ENCODE measurements at regions not wholly inside any gene's neighbourhood (a gene's known extent, or its start where the extent isn't known, plus 50 kb on each side); places are given as distances from the start of the nearest gene placed in this dataset.

DNA sequence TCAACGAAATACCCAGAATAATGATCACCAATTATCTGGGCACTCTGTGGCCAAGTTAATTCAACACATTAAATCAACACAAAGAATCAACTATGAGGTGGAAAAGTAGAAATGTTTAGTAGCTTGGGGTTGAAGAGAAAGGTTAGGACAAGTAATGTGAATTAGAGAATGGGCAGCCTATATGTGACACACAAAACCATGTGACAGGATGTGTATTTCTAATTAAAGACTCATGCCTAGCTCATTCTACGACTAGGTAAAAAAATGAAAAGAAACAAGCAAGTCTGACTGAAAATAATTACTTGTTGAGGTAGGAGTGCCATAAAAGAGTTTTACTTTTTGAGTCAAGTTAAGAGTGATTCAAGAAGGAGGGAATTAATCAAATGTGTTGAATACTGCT lies 2646.0 kb upstream of the PCDH20 start:
- Histone ChIP-seq H3K4me1 (replicated peaks) (no peaks in the 10 kb centered on the region), H3K27me3 (replicated peaks; ENCODE audit: insufficient read depth) (no peaks in the 10 kb centered on the region), H3K4me3 (no peak overlapping the region), H3K27ac (no peak overlapping the region), H3K36me3 (no peaks in the 10 kb centered on the region), H3K9me3 (no peaks in the 10 kb centered on the region)
- intact Hi-C loops (cut with DNase I): no loop called here
- WGBS: 81% methylated on average over 2 of the region's 2 CpGs
- DNase-seq (ENCODE audit: low spot score): no peak
- TF ChIP-seq POLR2A (IDR thresholded peaks at IDR 0.05): no peak
- TF ChIP-seq POLR2AphosphoS5 (IDR thresholded peaks at IDR 0.05): no peak

DNA sequence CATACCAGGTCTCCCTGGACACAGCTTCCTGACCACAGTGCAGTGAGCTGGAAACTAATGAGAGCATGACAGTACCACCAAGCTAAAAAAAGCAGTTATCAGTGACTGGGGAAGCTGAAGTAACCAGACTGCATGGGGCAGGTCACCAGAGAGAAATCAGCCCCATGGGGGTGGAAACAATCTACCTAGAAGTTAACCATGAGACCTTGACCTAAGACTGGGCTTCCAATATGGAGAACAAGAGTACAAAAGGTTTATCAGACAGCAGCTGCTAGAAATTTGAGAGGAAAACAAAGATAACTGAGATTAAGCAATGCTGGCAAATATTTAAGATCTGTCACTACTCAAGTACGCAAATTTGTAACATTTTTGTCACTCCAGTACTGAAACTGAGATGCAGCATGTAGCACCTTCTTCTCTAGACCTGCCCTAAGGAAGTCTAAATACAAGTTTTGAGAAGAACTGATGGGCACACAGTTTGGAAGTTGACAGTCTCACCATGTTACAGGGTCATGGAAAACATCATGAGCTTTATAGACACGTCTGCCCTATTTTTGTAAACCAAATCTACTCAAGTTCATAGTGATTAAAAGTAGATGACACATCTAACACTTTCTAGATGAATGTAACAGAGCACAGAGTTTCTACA lies 2641.8 kb upstream of the PCDH20 start:
- no peak for DNase-seq (ENCODE audit: low spot score)
- Histone ChIP-seq H3K9me3 (no peaks in the 10 kb centered on the region), H3K27me3 (replicated peaks; ENCODE audit: insufficient read depth) (no peaks in the 10 kb centered on the region), H3K4me1 (replicated peaks) (no peaks in the 10 kb centered on the region), H3K27ac (no peak overlapping the region), H3K36me3 (no peaks in the 10 kb centered on the region), H3K4me3 (no peak overlapping the region)
- WGBS: 71% methylated on average over 2 of the region's 2 CpGs
- intact Hi-C loops (cut with DNase I): no loop called here
- TF ChIP-seq POLR2A (IDR thresholded peaks at IDR 0.05) (no peak), POLR2AphosphoS5 (IDR thresholded peaks at IDR 0.05) (no peak)
- TF ChIP-seq, protein P1, sequence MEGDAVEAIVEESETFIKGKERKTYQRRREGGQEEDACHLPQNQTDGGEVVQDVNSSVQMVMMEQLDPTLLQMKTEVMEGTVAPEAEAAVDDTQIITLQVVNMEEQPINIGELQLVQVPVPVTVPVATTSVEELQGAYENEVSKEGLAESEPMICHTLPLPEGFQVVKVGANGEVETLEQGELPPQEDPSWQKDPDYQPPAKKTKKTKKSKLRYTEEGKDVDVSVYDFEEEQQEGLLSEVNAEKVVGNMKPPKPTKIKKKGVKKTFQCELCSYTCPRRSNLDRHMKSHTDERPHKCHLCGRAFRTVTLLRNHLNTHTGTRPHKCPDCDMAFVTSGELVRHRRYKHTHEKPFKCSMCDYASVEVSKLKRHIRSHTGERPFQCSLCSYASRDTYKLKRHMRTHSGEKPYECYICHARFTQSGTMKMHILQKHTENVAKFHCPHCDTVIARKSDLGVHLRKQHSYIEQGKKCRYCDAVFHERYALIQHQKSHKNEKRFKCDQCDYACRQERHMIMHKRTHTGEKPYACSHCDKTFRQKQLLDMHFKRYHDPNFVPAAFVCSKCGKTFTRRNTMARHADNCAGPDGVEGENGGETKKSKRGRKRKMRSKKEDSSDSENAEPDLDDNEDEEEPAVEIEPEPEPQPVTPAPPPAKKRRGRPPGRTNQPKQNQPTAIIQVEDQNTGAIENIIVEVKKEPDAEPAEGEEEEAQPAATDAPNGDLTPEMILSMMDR (IDR thresholded peaks at IDR 0.05): no peak

DNA sequence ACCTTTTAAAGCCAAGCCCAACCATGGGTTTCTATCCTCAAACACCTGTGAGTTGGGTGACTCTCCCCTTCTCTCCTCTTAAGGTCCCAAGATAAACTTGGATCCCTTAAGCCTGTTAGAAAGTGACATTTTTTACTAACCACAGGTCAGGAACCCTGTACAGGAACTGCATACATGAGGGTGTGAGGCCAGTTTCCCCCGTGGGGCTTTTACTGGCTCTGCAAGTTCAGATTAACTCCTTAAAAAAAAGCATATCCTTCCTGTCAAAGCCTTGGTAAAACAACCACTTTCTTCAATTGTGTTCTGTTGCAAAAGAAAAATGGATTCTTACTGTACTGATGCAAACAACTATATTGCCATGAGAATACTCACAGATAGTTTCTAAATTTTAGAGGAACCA lies 2638.7 kb upstream of the PCDH20 start:
- H3K9me3 ChIP-seq: no peaks in the 10 kb centered on the region
- TF ChIP-seq POLR2A (IDR thresholded peaks at IDR 0.05) (no peak), POLR2AphosphoS5 (IDR thresholded peaks at IDR 0.05) (no peak)
- TF ChIP-seq, protein P1 (IDR thresholded peaks at IDR 0.05): no peak
- intact Hi-C loops (cut with DNase I): no loop called here
- H3K4me3 ChIP-seq: no peak overlapping the region
- 14% methylated on average over 1 of the region's 1 CpG for WGBS
- no peaks in the 10 kb centered on the region for H3K27me3 ChIP-seq (replicated peaks; ENCODE audit: insufficient read depth)
- H3K4me1 ChIP-seq (replicated peaks): no peaks in the 10 kb centered on the region
- H3K27ac ChIP-seq: no peak overlapping the region
- no peaks in the 10 kb centered on the region for H3K36me3 ChIP-seq
- no peak for DNase-seq (ENCODE audit: low spot score)

DNA sequence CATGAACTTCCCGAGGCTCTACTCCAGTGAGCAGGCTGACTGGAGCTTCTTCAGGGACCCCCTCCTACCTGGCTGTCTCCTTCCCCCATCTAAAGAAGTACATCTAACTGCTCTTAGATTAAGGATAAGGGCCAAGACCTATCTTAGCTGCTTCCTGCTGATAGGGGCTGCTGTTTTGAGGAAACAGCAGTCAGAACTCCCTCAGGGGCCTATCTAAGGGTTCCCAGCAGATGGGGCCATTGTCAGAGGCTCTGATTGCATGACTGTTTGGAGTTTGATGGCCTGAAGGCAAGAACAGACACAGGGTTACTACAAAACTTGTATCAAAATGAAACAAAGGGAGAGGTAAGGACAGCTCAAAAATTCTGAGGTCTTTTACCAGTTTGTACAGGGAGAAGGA lies 2636.9 kb upstream of the PCDH20 start:
- no peaks in the 10 kb centered on the region for H3K27me3 ChIP-seq (replicated peaks; ENCODE audit: insufficient read depth)
- no peaks in the 10 kb centered on the region for H3K9me3 ChIP-seq
- no peaks in the 10 kb centered on the region for H3K36me3 ChIP-seq
- H3K4me3 ChIP-seq: no peak overlapping the region
- no peak for TF ChIP-seq POLR2A (IDR thresholded peaks at IDR 0.05)
- TF ChIP-seq, protein P1 (IDR thresholded peaks at IDR 0.05): no peak
- no peak for TF ChIP-seq POLR2AphosphoS5 (IDR thresholded peaks at IDR 0.05)
- WGBS: 67% methylated on average over 1 of the region's 1 CpG
- DNase-seq (ENCODE audit: low spot score): no peak
- no peaks in the 10 kb centered on the region for H3K4me1 ChIP-seq (replicated peaks)
- intact Hi-C loops (cut with DNase I): no loop called here
- no peak overlapping the region for H3K27ac ChIP-seq

DNA sequence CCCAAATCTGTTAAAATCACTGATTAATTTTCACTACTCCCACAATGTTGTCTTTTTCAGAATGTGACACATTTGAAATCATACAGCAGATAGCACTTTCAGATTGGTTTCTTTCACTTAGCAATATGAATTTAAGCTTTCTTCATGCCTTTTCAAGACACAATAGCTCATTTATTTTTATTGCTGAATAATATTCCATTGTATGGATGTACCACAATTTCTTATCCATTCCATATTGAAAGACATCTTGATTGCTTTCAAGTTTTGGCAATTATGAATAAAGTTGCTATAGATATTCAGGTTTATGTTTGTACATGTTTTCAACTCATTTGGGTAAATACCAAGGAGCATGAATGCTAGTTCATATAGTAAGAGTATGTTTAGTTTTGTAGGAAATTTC lies 2635.6 kb upstream of the PCDH20 start:
- Histone ChIP-seq H3K27me3 (replicated peaks; ENCODE audit: insufficient read depth) (no peaks in the 10 kb centered on the region), H3K27ac (no peak overlapping the region), H3K4me3 (no peak overlapping the region), H3K4me1 (replicated peaks) (no peaks in the 10 kb centered on the region), H3K9me3 (no peaks in the 10 kb centered on the region), H3K36me3 (no peaks in the 10 kb centered on the region)
- intact Hi-C loops (cut with DNase I): no loop called here
- TF ChIP-seq POLR2A (IDR thresholded peaks at IDR 0.05): no peak
- TF ChIP-seq POLR2AphosphoS5 (IDR thresholded peaks at IDR 0.05): no peak
- TF ChIP-seq, protein P1 (IDR thresholded peaks at IDR 0.05): no peak
- DNase-seq (ENCODE audit: low spot score): no peak

All from prostate gland (tissue), 2 donors.